NCI-H1417 treated with DMSO at 0.1 percent for 48 hours (cell line): ENCODE measurements at regions not wholly inside any gene's neighbourhood (a gene's known extent, or its start where the extent isn't known, plus 50 kb on each side); places are given as distances from the start of the nearest gene placed in this dataset.

ENCODE experiments used
- DNase-seq: peaks from one replicate; lab custom pipeline; 2025; lab: John Stamatoyannopoulos, UW

DNA sequence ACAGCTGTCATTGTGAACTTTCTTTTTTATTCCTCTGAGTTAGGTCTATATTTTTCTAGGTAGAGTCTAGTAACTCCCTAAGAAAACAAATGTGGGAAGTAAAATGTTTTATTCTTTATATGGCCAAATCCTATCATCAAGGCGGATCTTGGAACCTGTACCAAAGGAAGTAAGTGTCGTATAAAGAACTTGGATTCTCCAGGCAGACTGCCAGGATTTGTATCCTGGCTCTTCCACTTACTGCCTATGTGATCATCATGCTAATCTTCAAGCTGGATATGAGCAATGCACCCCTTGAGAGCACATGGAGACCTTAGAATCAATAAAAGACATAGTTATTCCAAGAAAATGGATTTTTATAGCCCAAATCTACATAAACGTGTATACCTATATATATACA is 286.5 kb downstream of the PCDH17 start:
- DNase-seq = no peak

DNA sequence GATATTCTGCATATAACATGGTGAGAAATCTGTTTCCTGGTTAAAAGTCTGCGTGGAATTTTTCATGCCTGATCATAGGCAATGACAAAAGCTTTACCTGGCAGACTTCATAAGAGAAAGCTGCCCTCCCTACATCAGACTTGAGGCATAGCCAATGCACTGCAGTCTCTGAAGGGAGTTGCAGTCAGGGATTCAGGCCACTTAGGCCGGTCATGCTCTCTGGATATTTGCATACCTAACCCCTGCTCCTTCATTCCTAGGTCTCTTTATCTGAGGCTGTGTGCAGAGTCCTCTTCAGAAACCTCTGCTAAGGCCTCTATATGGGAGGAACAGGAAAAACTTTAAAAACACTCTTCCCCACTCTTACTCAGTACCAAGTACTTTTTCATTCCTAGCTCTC is 287.4 kb downstream of the PCDH17 start:
- no peak for DNase-seq

DNA sequence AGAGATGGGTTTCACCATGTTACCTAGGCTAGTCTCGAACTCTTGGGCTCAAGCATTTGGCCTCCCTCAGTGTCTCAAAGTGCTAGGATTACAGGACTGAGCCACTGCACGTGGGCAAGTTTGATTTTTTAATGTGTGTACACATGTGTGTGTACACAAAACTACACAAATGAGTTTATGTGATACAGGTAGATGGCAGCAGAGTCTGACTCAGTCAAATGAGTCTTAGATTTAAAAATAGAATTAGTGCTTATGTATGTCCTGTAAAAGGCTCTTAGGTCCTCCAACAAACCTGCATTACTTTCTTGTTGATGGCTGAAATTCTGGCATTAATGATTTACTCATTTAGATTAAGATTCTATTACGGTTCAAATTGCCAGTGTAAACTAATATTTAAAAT is 293.7 kb downstream of the PCDH17 start:
- no peak for DNase-seq

DNA sequence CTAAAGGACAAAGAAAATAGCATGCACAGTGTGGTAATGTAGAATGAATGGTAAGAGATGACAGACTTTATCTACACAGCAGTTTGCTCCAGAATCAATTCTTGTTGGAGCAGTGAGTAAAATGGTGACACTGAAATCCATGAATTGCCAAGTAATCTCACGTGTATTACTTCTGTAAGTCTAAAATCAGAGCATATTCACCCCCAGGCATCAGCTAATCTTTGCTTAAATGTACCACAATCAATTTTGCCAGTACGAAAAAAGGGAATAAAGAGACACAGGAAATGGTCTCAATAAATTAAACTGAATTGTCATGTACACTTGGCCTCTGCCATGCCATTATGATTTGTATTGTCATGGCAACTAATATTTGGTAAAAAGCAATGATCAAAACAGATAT is 294.2 kb downstream of the PCDH17 start:
- DNase-seq = no peak

DNA sequence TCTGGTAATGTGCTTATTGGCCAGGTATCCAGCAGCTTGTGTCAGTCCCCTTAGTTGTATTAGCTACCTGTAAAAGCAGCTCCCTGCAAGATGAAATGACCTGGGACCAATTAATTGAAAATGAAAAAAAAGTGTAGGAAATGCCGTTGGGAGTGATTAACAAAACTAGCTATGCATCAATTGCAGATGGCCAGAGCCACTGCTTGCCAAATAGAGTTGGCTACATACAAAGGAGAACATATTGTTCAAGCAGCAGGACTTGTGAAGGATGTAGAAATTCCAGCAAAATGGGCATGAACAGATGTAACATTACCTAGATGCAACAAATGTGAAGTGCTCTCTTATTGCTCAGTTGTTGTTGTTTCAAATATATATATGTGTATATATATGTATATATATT is 300.5 kb downstream of the PCDH17 start:
- no peak for DNase-seq

DNA sequence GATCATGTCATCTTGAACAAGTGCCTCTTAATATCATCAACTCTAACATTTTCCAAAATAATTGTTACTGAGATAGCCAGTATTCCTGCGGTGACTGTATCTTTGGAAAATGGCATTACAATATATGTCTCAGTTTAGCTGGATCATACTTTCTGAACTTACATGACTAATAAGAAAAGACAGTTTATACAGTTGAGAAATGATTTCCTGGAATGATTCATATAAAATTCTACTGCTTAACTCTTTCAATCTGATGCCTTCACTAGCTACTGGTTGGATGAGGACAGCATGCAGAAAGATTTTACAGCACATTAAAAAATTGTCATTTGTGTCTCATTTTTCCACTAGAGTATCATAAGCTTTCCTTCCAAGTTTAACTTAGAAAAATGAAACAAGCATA is 302.1 kb downstream of the PCDH17 start:
- DNase-seq = no peak

DNA sequence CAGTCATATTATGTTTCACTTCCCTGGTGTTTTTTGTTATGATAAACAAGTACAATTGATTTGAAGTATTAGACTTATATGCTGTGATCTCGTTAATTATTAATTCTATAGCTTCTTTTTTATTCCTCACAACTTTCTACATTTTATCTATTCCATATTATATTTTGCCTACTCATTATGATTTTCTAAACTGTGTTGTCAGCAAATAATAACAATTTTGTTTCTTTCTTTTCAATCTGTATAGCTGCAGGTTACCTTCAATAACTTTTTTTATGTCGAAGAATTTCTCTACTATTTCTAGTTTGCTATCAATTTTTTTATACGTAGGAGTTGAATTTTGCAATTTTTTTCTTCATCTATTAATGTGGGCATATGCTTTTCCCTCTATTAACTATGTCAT is 304.4 kb downstream of the PCDH17 start:
- no peak for DNase-seq

- no peak for DNase-seq
Measured at GRCh38 chr13:57946361-57946760, 314.8 kb downstream of the PCDH17 start.

- no peak for DNase-seq
Measured at GRCh38 chr13:57948884-57949283, 317.3 kb downstream of the PCDH17 start.

DNA sequence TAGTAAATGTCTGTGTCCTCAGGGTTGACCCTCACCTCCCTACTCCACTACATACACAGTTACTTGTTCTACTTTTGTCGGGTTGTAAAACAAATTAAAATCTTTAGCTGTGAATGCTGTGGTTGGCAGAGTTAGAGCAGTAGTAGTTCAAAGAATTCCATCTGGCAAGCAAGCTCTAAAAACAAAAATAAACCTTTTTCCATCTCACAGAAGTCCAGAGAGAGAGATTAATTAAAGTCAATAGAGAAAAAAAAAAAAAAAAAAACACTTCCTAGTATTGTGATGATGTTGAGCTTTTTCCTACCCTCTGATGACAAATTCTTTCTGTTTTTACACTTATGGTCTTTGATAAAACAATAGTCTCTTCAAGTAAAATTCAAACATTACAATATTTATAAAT is 338.4 kb downstream of the PCDH17 start:
- DNase-seq = no peak

GRCh38 chr13:57970404-57970803 is 338.9 kb downstream of the PCDH17 start:
- no peak for DNase-seq

DNA sequence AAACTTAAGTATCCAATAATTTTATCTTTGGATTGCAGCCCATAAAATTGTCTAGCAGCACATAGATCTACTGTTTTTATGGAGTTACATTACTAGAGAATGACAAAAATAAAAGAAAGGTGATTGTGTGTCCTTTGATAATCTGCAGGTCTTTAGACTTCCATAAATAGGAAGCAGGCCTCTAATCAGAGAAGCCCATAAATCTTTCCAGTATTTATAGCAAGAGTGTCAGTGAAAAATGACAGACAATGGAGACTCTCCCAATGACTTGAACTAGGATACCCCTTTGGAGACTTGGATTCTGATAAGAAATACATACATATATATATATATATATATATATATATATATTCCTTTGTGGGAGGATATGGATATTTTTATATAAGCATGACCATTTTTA is 351.2 kb downstream of the PCDH17 start:
- DNase-seq = no peak

GRCh38 chr13:57988276-57988675 is 356.7 kb downstream of the PCDH17 start:
- no peak for DNase-seq

GRCh38 chr13:57991041-57991440 is 359.5 kb downstream of the PCDH17 start:
- no peak for DNase-seq

DNA sequence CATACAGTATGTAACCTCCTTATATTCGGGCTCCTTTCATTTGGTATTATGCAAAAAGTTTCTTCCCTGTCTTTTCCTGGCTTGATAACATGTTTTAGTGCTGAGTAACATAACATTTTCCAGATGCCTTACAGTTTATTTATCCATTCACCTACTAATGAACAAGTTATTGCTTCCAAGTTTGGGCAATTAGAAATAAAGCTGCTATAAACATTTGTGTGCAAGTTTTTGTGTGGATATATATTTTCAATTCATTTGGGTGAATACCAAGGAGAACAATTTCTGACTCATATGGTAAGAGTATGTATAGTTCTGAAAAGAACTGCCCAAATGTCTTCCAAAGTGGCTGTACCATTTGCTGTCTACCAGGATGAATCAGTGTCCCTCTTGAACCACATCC is 360.9 kb downstream of the PCDH17 start:
- DNase-seq = no peak

DNA sequence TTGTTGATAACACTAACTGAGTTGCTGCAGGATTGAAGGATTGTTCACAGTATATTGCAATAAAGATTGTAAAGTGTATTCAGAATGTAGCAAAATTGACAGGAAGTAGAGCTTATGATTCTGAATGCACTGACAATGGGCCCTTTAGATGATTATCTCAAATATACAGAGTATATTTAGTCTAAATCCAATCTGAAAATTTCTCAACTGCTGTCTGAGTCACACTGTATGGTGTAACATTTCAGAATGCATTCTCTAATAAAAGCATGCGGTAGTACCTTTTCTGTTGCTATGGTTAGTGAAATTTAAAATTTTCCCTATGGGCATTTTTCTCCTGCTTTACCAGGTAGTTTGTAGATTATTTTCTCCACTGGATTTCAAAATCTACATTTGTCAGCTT is 365.2 kb downstream of the PCDH17 start:
- DNase-seq = no peak

DNA sequence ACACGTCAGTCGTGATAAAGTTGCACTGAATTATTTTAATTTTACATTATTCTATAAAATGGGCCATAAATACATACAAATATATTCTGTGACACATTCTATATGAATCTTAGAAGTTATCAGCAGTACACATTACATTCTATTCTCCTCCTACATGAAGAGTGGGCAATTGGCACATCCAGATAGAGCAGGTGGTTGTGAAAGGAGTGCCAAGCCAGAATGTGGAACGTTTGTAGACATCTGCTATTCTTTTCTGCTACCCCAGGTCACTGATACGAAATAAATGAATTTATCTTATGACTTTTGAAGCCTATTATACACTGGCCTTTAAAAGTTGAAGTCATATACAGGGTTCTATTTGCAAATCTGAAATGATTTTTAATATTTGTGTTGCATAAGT is 373.2 kb downstream of the PCDH17 start:
- DNase-seq = no peak

DNA sequence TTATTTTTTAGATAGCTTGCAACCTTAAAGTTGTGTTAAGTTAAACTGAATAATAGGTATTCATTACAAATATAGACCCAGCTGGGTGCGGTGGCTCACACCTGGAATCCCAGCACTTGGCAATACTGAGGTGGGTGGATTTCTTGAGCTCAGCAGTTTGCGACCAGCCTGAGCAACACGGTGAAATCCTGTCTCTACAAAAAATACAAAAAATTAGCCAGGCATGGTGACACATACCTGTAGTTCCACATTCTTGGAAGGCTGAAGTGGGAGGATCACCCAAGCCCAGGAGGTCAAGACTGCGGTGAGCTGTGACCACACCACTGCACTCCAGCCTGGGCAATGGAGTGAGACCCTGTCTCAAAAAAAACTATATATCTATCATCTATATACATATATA is 386.5 kb downstream of the PCDH17 start:
- no peak for DNase-seq

DNA sequence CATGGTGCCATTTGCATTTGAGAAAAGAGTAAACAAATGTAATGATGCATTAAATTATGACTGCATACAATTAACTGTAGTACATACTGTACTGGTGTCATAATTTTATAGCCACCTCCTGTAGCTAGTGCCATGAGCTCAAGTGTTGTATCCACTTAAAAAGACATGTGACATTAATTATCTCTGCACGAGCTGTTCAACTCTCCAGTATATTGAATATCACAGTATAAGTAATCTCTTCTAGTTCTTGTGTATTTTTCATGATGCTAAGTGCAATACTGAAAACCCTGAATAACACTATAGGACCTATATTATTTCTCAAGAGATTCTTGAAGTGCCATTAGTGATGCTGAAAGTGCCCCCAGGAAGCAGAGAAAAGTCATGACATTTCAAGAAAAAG is 387.3 kb downstream of the PCDH17 start:
- peak; percentile 98 for DNase-seq

DNA sequence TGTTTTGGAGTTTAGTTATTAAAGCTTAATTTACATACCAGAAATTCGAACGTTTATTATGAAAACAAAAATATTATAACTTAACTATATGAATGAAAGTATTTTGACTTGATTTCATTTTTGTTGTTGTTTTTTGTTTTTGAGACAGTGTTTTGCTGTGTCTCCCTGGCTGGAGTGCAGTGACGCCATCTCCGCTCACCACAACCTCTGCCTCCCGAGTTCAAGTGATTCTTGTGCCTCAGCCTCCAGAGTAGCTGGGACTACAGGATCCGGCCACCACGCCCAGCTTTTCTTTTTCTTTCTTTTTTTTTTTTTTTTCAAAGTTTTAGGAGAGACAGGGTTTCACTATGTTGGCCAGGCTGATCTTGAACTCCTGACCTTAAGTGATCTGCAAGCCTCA is 392.6 kb downstream of the PCDH17 start:
- DNase-seq = no peak

GRCh38 chr13:58025821-58026220 is 394.3 kb downstream of the PCDH17 start:
- DNase-seq = no peak

GRCh38 chr13:58032676-58033460 is 401.3 kb downstream of the PCDH17 start:
- peak; percentile 29 for DNase-seq

DNA sequence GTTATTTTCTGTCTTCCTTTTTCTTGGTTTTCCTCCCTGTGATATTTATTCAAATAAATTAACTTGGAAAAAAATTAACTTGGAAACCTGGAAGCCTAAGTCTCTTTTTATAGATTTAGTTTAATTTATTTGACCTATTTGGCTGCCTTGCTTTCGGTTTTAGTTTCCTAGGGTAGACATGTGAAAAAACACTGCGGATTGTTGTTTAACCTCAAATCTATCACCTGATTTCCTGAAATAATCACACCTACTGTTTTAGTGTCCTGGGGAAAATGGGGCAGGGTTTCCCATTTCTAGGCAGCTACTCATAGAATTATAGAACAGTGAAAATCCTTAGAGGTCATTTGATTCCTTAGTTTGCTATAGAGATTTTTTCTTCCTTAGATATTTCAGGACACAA is 412.4 kb downstream of the PCDH17 start:
- DNase-seq = no peak

DNA sequence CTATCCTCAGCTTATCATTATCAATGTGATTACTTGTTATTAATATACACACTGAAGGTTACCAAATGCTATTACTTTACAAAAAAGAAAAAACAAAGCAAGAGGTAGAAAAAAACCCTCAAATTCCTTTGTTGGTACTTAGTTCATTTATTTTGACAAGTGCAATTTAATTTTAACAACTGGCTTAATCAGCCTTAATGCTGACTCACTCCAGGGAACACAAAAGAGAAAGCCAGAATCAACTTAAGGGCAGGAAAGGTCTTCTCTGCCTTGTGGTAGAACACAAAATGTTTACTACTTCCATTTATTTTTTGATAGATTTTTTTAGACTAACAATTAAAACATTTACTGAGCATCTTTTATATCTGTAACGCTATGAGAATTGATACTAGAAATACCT is 417.1 kb downstream of the PCDH17 start:
- no peak for DNase-seq

DNA sequence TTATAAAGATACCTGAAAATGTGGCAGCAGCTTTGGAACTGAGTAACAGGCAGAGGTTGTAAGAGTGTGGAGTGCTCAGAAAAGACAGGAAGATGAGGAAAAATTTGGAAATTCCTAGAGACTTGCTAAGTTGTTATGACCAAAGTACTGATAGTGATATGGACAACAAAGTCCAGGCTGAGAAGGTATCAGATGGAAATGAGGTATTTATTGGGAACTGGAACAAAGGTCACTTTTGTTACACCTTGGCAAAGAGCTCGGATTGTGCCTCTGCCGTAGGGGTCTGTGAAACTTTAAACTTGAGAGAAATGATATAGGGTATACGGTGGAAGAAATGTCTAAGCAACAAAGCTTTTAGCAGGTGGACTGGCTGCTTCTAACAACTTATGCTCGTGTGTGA is 419.9 kb downstream of the PCDH17 start:
- DNase-seq = no peak
